ENCODE measurements at regions not wholly inside any gene's neighbourhood (a gene's known extent, or its start where the extent isn't known, plus 50 kb on each side); places are given as distances from the start of the nearest gene placed in this dataset.

- no peak for TF ChIP-seq CHD7 (IDR thresholded peaks at IDR 0.05; ENCODE audit: insufficient replicate concordance, low read length)
Measured at GRCh38 chr19:31596751-31597150, 247.5 kb upstream of the TSHZ3 start (continued).
